OCI-LY3 (cell line): ENCODE measurements at regions not wholly inside any gene's neighbourhood (a gene's known extent, or its start where the extent isn't known, plus 50 kb on each side); places are given as distances from the start of the nearest gene placed in this dataset.
A peak's percentile ranks its signal among the peaks of the same experiment; 100 is the strongest.

Experiments
- H2AFZ ChIP-seq: fragments of 200-600, 300-600 bp; shearing (Covaris generic); 2 replicates; pipeline ENCODE4 v1.6.0; 2014; ENCODE audit warnings: antibody characterized with exemption, low read depth, low read length
- H3K27ac ChIP-seq: fragments of 200-600, 300-600 bp; sonication (generic); 2 replicates; pipeline ENCODE4 v1.5.1; 2014; ENCODE audit warnings: mild to moderate bottlenecking, low read length, moderate library complexity, mixed read lengths
- H3K27me3 ChIP-seq: fragments of 200-600, 300-600 bp; sonication (generic); 2 replicates; pipeline ENCODE4 v1.6.1; 2014; ENCODE audit warnings: low read depth, low read length, mixed read lengths
- H3K36me3 ChIP-seq: fragments of 200-600, 300-600 bp; sonication (generic); replicated peaks from 2 replicates; pipeline ENCODE3; 2014; ENCODE audit warnings: low read depth, low read length, mixed read lengths
- H3K4me1 ChIP-seq: fragments of 300-600, 200-600 bp; sonication (generic); 2 replicates; pipeline ENCODE4 v1.6.1; 2014; ENCODE audit warnings: low read length, mixed read lengths
- H3K4me2 ChIP-seq: fragments of 200-600, 300-600 bp; sonication (generic); 2 replicates; pipeline ENCODE4 v1.6.1; 2014; ENCODE audit warnings: low read length, mixed read lengths
- H3K4me3 ChIP-seq: fragments of 300-600, 200-600 bp; sonication (generic); 2 replicates; pipeline ENCODE4 v1.5.1; 2014; ENCODE audit warnings: antibody characterized with exemption, mild to moderate bottlenecking, low read length, moderate library complexity
- H3K79me2 ChIP-seq: fragments of 300-600, 200-600 bp; shearing (Covaris generic); 2 replicates; pipeline ENCODE4 v1.6.1; 2014; ENCODE audit warnings: mild to moderate bottlenecking, low read length, mixed read lengths
- H3K9ac ChIP-seq: fragments of 300-600, 200-600 bp; shearing (Covaris generic); 2 replicates; pipeline ENCODE4 v1.6.0; 2014; ENCODE audit warnings: mild to moderate bottlenecking, low read length, moderate library complexity
- H3K9me3 ChIP-seq: fragments of 200-600, 300-600 bp; shearing (Covaris generic); 2 replicates; pipeline ENCODE4 v1.6.1; 2014; ENCODE audit warnings: low read length, mixed read lengths; ENCODE audit not compliant: insufficient read depth
- H4K20me1 ChIP-seq: fragments of 200-600, 300-600 bp; sonication (generic); 2 replicates; pipeline ENCODE4 v1.6.1; 2016; ENCODE audit warnings: low read length, mixed read lengths; ENCODE audit not compliant: insufficient read depth
- EZH2phosphoT487 ChIP-seq: fragments of 200-600 bp; shearing (Covaris generic); IDR thresholded peaks from 2 replicates; pipeline ENCODE4 v1.6.1; 2018; ENCODE audit warnings: antibody characterized with exemption, mixed run types, low read depth
- TF ChIP-seq, protein P1 (sequence below): fragments of 200-600, 300-600 bp; sonication (generic); IDR thresholded peaks from 2 replicates; pipeline ENCODE4 v1.5.1; 2014; ENCODE audit warnings: antibody characterized with exemption, low read length, low read depth

DNA sequence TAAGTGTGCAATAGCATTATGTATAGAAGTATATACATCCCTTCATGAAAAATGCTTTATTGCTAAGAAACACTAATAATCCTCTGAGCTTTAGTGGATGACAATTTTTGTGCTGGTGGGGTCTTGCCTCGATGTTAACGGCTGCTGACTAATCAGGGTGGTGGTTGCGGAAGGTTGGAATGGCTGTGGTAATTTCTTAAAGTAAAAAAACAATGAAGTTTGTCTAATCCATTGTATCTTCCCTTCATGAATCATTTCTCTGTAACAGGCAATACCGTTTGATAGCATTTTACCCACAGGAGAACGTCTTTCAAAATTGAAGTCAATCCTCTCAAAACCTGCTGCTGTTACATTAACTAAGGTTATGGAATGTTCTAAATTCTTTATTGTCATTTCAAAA is 816.5 kb upstream of the GJE1 start:
- no peaks in the 10 kb centered on the region for H3K36me3 ChIP-seq
- H3K4me2 ChIP-seq = no peak overlapping the region
- no peaks in the 10 kb centered on the region for H3K79me2 ChIP-seq
- H3K4me1 ChIP-seq = no peaks in the 10 kb centered on the region
- H3K4me3 ChIP-seq = no peak overlapping the region
- H3K27ac ChIP-seq = no peak overlapping the region
- no peaks in the 10 kb centered on the region for H3K9me3 ChIP-seq
- no peaks in the 10 kb centered on the region for H3K27me3 ChIP-seq
- H3K9ac ChIP-seq = no peak overlapping the region
- no peaks in the 10 kb centered on the region for H4K20me1 ChIP-seq
- H2AFZ ChIP-seq = no peak overlapping the region
- TF ChIP-seq EZH2phosphoT487 = no peak
- TF ChIP-seq, protein P1, sequence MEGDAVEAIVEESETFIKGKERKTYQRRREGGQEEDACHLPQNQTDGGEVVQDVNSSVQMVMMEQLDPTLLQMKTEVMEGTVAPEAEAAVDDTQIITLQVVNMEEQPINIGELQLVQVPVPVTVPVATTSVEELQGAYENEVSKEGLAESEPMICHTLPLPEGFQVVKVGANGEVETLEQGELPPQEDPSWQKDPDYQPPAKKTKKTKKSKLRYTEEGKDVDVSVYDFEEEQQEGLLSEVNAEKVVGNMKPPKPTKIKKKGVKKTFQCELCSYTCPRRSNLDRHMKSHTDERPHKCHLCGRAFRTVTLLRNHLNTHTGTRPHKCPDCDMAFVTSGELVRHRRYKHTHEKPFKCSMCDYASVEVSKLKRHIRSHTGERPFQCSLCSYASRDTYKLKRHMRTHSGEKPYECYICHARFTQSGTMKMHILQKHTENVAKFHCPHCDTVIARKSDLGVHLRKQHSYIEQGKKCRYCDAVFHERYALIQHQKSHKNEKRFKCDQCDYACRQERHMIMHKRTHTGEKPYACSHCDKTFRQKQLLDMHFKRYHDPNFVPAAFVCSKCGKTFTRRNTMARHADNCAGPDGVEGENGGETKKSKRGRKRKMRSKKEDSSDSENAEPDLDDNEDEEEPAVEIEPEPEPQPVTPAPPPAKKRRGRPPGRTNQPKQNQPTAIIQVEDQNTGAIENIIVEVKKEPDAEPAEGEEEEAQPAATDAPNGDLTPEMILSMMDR = no peak

DNA sequence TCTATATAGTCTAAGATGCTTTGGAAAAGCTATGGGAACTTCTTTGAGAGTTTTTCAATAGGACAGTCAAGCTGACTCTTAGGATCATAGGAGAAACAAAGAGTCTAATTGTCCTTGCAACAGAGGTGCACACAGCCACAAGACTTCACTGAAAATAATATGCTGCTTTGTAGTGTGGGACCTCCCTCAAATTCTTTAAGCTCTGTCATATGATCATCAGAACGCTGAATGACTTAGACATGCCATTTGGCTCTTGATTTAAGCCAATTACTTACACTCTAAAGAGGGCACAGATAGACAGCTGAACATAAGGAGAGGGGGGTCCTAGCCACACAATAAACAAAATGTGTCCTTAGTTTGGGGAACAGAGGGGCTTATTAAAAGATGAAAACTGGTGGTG is 818.7 kb upstream of the GJE1 start:
- Histone ChIP-seq H3K36me3 (no peaks in the 10 kb centered on the region), H3K79me2 (no peaks in the 10 kb centered on the region), H3K4me3 (no peak overlapping the region), H3K27ac (no peak overlapping the region), H2AFZ (no peak overlapping the region), H3K4me2 (no peak overlapping the region), H4K20me1 (no peaks in the 10 kb centered on the region), H3K9ac (no peak overlapping the region), H3K9me3 (no peaks in the 10 kb centered on the region), H3K4me1 (no peaks in the 10 kb centered on the region), H3K27me3 (no peaks in the 10 kb centered on the region)
- no peak for TF ChIP-seq EZH2phosphoT487
- TF ChIP-seq, protein P1 = no peak

DNA sequence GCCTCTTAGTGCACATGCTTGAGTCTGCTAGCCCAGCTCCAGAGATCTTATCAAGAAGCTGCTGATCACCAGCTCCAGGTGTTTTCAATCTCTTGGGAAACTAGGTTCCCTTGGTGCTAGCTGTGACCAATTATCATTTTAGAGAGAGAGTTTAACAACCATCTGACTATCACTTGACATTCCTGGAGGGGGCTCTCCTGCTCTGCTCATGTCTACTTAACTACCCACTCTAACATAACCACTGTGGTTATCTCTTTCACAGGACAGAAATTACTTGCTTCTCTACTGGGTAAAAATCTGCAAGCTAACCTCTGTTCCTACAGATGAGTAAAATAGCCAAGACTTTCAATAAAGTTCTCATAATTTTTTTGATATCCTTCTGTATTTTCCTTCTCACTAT is 823.4 kb upstream of the GJE1 start:
- H4K20me1 ChIP-seq = no peaks in the 10 kb centered on the region
- H3K79me2 ChIP-seq = no peaks in the 10 kb centered on the region
- no peak for TF ChIP-seq EZH2phosphoT487
- TF ChIP-seq, protein P1 = peak; percentile 40
- no peaks in the 10 kb centered on the region for H3K27me3 ChIP-seq
- H3K27ac ChIP-seq = no peak overlapping the region
- no peak overlapping the region for H3K9ac ChIP-seq
- H2AFZ ChIP-seq = no peak overlapping the region; the same call in 1 of the 2 replicates
- H3K4me1 ChIP-seq = peaks cover 5% of the 10 kb centered on the region; the same call in 1 of the 2 replicates
- H3K9me3 ChIP-seq = no peaks in the 10 kb centered on the region
- no peak overlapping the region for H3K4me2 ChIP-seq
- H3K36me3 ChIP-seq = no peaks in the 10 kb centered on the region
- no peak overlapping the region for H3K4me3 ChIP-seq

- no peak overlapping the region for H3K9ac ChIP-seq
- H3K36me3 ChIP-seq = no peaks in the 10 kb centered on the region
- TF ChIP-seq EZH2phosphoT487 = no peak
- TF ChIP-seq, protein P1 = no peak
- H3K4me3 ChIP-seq = no peak overlapping the region
- no peak overlapping the region for H3K27ac ChIP-seq
- H3K9me3 ChIP-seq = no peaks in the 10 kb centered on the region
- no peaks in the 10 kb centered on the region for H3K79me2 ChIP-seq
- H2AFZ ChIP-seq = no peak overlapping the region
- no peaks in the 10 kb centered on the region for H4K20me1 ChIP-seq
- peaks cover 12% of the 10 kb centered on the region for H3K4me1 ChIP-seq
- no peak overlapping the region for H3K4me2 ChIP-seq
- no peaks in the 10 kb centered on the region for H3K27me3 ChIP-seq
These were observed 825.3 kb upstream of the GJE1 start for GRCh38 chr6:141307309-141307998.
